ENCODE measurements at regions not wholly inside any gene's neighbourhood (a gene's known extent, or its start where the extent isn't known, plus 50 kb on each side); places are given as distances from the start of the nearest gene placed in this dataset.
A peak's percentile ranks its signal among the peaks of the same experiment; 100 is the strongest.
"Not testable (repeated sequence)": the region's sequence is repeated elsewhere in the genome, so short reads cannot be mapped to it uniquely, and the experiment has no call there.

DNA sequence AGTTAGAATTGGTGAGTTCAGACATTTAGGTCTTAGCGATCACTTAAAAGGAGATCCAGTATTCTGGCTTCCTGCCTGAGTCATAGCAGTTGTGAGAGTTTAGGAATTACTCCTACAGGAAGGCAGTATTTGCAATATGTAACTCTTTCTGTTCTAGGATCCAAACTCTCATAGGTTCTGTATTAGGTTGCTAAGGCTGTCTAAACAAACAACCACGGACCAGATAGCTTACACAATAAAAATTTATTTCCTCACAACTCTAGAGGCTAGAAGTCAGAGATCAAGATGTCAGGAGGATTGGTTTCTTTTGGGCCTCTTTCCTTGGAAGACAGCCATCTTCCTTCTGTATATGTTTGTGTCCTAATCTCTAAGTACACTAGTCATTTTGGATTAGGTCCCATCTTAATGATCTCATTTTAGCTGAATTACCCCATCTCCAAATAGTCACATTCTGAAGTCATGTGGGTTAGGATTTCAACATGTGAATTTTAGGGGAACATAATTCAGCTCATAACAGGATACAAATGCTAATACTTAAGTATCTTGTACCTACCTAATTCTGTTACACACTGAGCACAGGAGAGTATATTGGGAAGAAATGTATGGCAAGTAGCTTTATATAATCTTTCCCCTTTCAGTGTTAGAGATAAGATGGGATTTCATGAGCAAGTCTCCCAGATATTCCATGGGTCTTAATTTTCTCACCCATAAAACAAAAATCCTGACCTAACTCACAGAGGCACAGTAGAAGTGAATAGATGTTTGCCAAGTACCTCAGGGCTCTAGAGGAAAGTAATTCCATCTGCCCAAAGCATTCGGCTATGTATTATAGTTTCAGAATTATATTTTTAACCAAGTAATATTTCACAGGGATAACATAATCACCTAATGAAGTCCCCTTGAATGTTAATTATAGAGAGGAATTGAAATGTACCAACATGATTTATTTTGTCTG, 144.4 kb downstream of the PTBP2 start:
- peak; percentile 93 to 94 for DNase-seq (ENCODE audit: low read depth in 2 of 2)

DNA sequence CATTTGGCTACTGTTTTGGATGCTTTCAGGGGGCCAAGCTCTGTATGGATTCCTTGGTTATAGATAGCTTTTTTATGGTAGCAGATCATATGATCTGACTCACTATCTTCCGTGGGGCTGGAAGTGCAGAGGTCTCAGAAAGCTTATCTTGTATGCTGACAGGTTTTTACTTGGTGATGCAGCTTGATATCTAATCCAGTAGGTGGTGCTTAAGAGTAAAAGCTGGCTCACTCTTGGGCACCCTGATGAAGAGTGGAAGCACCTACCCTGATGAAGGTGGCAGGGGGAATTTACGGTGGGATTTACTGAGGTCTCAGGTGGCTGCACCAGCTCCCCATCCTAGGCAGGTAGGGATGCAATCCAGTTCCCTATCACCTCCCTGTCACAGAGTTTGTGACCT, 151.2 kb downstream of the PTBP2 start:
- no peak for DNase-seq (ENCODE audit: low read depth in 2 of 2)

DNA sequence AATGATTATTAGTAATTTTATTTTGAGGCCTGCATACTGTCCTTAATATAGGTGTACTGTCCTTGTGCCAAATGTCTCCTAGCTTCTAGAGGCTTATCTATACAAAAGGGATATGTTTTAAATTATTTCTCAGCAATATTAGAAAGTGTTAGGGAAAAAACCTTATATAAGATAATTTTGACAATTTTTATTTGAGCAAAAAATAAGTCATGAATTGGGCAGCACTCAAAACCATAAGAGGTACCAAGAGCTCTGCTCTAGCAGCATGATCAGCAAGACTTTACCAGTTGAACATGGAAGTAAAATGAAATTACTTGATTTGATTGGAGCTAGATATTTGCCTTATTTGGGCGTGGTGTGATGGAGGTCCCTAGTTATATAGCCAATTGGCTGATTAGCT, 157.1 kb downstream of the PTBP2 start:
- no peak for DNase-seq (ENCODE audit: low read depth in 2 of 2)

DNA sequence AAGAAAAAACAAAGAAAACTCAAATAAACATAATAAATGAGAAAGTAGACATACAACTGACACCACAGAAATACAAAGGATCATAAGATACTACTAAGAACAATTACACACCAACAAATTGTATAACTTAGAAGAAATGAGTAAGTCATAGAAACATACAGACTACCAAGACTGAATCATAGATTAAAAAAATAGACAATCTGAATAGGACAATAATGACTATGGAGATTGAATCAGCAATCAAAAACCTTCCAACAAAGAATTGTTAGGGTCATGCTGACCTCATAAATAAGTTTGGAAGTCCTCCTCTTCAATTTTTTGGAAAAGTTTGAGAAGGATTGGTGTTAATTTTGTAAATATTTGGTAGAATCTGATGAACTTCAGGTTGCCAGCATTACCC, 159.0 kb downstream of the PTBP2 start:
- no peak for DNase-seq (ENCODE audit: low read depth in 2 of 2)

DNA sequence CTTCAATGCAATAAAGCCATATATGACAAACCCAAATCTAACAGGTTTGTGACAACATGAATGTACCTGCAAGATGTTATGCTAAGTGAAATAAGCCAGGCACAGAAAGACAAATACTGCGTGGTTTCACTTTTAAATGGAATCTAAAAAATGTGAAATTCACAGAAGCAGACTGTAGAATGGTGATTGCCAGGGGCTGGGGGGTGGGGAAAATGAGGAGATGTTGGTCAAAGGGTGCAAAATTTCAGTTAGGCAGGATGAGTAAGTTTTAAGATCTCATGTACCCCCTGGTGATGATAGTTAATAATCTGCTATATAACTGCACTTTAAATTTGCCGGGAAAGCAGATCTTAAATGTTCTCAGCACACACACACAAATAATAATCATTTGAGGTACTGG, 160.5 kb downstream of the PTBP2 start:
- DNase-seq (ENCODE audit: low read depth in 2 of 2) = no peak

DNA sequence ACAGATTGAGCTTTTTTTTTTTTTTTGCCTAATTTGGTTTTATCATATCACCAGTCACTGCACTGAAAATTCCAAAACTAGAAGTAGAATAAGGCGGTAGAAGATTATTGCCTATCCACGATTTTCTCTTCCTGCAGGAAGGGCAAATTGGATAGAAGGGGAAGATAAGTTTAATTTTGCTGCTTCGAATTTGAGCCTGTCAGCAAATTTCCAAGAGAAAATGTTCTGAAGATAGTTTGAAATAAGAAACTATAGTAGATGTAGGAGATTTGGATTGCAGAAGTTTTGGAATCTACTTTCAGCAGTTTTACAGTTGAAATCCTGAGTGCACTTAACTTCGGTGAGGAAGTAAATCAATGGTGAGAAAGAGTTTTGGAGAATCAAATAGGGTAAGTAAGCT, 164.9 kb downstream of the PTBP2 start:
- no peak for DNase-seq (ENCODE audit: low read depth in 2 of 2)

DNA sequence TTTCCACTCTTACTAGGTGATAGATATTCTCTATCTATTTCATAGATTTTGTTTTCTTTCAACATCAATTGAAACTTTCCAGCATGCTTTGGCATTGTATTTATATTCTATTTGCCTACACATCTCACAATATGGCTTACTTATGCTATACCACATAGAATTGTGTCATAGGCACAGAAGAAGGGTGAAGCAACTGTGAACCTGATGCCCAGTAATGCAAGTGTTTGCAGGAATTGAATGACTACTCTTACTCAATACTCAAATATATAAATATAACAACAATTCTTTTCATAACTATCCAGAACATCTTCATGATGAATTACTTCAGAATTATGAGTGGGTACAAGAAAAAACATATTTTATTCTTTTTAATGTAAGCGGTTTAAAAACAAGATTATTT, 165.9 kb downstream of the PTBP2 start:
- DNase-seq (ENCODE audit: low read depth in 2 of 2) = no peak

DNA sequence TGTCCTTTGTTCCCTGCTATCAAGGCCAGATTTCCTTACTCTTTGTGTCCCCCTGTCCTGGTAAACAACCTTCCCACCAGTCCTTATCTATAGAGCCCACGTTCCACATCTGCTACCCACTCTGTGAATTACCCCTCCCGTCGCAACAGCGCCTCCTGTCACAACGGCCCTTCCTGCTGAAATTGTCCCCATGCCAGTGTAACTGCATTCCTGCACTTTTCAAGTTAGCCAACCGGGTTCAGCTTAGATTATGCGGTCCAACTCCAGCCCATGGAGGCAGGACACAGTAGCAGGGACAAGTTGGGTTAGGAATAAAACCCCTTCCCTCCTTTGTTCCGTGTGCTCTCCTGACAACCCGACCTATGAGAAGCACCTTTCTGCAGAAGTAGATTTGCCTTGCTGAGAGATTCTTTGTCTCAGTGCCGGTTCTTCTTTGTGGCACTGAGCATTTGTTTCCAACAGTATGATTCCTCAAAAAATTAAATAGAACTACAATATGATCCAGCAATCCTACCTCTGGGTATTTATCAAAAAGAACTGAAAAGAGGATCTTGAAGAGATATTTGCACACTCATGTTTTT, 180.3 kb downstream of the PTBP2 start:
- DNase-seq (ENCODE audit: low read depth in 2 of 2) = no peak

DNA sequence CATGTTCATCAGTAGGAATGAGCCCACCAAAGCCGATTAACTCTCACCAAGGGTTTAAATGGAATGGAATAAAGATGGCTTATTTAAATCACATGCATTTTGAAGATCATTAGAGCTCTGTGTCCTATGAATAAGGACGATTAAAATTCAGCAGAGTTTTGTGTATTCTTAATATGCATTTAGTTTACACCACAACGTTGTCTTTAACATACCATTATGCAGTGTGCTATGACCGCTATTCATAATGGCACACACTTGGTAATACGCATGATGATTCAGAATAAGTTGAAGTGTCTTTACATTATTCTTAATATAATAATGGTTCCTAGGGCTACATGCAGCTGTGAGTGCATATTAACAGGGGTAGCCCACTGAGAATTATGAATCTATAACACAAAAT, 190.7 kb downstream of the PTBP2 start:
- DNase-seq (ENCODE audit: low read depth in 2 of 2) = no peak

DNA sequence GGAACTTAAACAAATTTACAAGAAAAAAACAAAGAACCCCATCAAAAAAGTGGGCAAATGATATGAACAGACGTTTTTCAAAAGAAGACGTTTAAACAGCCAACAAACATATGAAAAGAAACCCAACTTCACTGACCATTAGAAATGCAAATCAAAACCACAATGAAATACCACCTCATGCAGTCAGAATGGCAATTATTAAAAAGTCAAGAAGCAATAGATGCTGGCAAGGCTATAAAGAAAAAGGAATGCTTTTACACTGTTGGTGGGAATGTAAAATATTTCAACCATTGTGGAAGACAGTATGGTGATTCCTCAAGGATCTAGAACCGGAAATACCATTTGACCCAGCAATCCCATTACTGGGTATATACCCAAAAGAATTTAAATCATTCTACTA, 194.1 kb downstream of the PTBP2 start:
- DNase-seq (ENCODE audit: low read depth in 2 of 2) = not testable (repeated sequence)

DNA sequence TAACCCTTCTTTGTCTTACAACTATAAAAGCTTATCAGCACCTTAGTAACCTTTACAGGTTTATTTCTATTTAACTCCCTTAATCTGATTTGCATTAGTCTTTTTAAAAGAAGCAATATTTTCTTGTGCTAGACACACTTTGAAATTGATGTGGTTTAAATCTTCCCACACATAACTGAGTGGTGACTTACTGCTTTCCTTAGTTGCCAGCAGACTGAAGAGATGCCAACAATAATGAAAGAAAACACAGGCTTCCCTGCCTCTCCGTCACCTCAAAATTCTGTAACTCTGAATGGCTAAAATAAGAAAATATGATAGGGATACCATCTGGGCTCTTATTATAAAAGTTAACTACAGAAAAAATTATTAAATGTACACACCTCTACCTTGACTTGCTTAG, 196.8 kb downstream of the PTBP2 start:
- DNase-seq (ENCODE audit: low read depth in 2 of 2) = no peak

DNA sequence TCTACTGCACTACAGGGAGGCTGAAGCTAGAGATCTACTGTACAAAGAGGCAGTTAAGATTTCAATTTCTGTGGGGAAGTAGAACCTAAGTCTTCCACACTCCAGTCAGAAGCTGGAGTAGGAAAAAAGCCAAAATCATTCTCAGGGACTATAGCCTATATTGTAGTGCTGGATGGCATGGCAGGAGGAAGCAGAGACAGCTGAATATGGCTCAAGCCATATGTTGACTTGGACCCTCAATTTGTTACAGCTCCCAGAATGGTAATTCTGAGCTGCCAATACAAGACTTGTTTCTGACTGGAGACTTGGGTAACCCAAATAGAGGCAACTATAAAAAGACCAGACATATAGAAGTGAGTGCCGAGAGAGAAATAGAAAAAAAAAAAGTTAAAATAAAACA, 200.6 kb downstream of the PTBP2 start:
- DNase-seq (ENCODE audit: low read depth in 2 of 2) = no peak

DNA sequence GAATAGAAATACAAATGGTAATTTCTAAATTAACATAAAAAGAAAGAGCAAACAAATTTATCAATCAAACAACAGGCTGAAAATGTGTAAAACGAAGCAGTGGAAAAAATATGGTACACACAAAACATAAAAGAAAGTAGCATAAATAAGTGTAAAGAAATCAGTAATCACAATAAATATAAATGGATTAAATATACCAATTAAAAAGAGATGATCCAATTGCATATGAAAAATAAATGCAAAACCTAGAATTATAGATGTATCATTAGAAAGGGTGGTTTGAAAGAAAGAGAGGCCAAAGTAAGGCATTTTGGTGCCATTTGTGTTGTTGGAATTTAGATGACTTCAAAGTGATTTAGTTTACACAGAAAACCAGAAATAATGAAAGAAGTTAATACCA, 202.2 kb downstream of the PTBP2 start:
- DNase-seq (ENCODE audit: low read depth in 2 of 2) = no peak

DNA sequence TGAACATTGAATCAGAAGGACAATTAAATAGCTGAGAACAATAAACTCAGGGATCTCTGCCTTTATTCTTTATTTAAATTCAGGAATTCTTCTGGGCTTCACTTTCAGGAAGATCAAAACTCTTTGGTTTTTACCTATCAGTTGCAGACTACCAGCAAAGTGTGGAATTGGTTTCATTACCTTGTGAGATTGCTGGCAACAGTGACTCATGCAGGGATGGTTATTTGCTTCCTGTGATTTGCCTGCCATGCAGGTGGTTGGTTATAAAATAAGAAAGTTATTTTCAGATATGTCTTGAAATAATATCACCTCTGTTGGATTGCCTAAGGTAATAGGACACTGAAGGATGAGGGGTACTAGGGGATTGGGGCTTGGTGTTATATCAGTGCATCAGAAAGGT, 204.6 kb downstream of the PTBP2 start:
- no peak for DNase-seq (ENCODE audit: low read depth in 2 of 2)

DNA sequence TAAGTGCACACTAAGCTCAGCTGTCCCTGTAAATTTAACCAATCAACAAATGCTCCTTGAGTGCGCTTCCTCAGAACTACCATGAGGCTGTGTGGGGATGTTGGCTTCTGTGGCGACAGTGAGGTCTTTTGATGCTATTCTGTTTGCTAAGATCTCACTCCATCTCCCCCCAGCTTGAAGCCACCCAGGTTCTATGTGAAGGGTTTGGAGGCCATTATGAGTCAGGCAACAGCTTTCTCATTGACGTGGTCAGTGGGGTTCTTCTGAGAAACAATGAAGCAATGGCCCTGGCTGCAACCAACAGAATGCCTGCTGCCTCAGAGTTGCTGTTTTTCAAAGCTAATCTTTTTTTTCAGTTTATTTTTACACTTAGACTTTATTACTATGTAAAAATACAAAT, 205.5 kb downstream of the PTBP2 start:
- DNase-seq (ENCODE audit: low read depth in 2 of 2) = no peak

DNA sequence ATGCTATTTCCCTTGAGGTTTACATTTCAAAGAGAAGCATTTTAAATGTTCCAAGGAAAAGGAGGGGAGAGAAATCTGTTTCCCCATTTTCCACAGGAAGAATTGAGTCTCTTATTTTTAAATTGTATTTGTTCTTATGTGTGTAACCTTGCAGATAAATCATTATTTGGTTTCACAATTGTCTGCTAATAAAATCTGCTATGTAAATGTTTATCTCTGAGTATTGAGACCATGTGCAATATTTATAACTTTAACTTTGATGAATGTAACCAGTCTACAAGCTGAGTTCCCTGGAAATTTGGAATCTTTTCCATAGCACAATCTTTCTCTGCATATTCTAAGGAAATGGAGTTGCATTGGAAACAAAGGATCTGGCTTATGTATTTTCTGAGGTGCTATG, 209.6 kb downstream of the PTBP2 start:
- no peak for DNase-seq (ENCODE audit: low read depth in 2 of 2)

DNA sequence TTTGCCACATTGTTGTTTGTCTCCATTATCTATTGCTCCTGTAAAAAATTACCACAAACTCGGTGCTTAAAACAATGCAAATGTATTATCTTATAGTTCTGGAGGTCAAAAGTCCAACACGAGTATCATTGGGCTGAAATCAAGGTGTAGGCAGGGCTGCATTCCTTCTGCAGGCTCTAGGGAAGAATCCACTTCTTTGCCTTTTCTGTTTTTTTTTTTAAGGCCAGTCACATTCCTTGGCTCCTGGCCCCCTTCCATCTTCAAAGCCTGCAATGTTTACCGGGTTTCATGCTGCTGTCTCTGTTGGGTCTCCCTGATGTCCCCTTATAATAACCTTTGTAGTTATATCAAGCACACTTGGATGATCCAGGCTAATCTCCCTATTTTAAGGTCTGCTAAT, 212.7 kb downstream of the PTBP2 start:
- no peak for DNase-seq (ENCODE audit: low read depth in 2 of 2)

DNA sequence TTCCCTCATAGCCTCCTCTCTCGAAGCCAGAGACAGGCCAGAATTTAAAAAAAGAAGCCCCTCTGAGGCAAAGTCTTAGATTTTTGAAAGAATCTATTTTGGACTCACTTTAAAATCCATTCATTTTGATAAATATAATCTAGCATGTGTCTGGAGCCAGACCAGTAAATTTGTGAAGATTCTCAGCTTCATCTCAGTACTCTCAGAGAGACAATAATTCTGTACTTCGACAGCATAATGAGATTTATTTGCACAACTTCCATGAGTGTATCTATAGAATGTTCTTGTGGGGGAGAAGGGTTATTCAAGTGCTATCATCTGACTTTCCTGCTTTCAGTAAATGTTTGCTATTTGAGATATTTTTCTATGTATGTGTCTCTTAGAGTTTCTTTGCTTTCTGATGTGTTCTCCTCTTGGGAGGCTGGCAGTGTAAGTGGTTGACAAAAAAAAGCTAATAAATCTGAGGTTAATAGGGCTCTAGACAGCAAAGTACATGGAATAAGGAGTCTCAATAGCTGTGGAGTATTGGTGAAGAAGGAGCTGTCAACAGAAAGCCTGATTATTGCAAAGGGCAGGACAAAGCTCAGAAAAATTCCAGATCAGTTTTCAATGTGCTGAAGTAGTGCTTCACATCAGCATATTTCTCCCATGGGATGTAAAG, 223.0 kb downstream of the PTBP2 start:
- no peak for DNase-seq (ENCODE audit: low read depth in 2 of 2)

DNA sequence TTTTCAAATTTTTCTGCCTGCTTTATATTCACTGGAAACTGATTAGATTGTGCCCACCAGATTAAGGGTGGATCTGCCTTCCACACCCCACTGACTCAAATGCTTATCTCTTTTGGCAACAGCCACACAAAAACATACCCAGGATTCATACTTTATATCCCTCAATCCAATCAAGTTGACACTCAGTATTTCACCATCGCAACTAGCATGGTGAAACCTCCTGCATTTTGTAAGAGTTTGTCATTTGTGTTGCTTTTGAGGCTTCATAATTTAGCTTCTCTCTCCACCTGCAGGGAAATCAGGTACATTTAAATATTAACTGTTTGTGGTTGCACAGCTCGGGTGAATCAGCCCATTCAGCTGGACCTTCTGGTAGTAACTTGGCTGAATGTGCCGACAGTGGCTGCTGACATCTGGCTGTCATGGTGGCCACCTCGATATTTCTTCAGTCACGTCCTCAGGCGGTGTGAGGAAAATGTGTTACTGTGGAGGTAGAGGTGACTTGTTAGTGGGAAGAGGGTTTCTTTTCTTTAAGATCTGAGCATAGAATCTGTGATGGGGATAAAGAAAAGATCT, 224.0 kb downstream of the PTBP2 start:
- no peak for DNase-seq (ENCODE audit: low read depth in 2 of 2)

DNA sequence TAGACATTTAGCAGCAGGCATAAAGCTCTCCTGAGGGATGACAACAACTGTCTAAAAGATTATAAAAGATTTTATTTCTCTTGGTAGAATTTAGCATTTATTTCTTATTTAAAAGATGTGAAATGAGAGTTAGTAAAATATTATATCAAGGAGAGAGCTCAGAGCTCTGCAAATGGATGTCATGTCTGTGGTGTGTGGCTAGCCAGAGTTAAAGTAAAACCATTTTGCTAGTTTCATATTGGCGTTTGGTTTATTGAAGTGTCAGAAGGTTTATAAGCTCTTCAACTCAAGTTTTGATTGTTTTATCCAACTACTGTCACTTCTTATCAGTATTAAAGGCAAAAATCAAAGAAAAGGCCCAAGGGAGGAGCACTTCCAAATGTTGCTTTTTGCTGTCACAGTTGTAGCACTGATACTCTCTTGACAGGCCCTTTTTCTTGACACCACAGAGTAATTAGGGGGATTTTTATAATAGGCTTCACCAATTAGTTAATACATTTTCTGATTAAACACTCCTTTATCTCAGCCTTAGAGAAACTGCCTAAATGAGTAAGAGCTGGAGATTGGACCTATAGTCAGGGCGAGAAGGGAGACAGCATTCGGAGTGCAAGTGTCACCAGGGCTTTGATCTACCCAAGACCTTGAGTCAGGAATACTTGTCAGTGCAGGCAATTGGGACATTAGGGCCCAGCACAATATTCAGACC, 233.9 kb downstream of the PTBP2 start:
- DNase-seq (ENCODE audit: low read depth in 2 of 2) = no peak

DNA sequence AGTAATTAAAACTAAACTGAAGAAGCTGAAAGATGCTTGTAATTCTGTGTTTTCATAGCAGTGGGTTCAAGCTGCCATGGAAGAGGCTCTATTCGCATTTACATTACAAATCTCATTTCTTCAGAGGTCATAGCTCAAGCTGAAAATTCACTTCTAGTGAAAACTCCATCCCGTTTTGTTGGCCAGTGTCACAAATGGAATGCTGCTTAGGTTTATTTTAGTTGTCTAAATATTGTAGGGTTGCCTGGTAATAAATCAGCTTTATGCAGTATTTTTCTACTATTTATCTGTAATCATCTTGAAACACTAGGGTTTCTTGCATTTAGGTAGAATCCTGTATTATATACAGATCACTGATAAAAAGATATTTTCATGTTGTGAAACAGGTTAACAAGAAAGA, 240.6 kb downstream of the PTBP2 start:
- no peak for DNase-seq (ENCODE audit: low read depth in 2 of 2)

DNA sequence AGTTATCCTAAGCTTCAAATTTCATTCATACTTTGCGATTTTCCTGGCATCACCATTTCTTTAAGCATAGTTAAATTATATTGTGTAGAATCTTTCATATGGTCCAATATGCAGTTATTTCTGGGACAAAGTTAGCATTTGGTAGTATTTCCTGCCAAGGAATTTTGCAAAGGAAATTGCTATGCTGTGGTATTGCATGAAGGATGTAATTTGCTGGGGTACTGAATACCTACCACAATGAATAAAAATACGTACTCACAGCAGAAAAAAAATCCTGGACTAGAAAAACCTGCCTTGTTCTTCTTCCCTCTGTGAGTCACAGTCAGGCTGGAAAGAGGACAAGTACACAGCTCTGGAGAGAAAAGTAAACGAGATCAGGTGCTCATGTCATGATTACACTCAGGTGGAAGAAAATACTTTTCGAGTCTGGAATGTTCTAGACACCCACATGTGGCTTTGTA, 241.2 kb downstream of the PTBP2 start:
- peak; percentile 60 to 63 for DNase-seq (ENCODE audit: low read depth in 2 of 2)

Data from fibroblast of skin of left quadriceps (primary cell).